ENCODE measurements at regions not wholly inside any gene's neighbourhood (a gene's known extent, or its start where the extent isn't known, plus 50 kb on each side); places are given as distances from the start of the nearest gene placed in this dataset.

DNA sequence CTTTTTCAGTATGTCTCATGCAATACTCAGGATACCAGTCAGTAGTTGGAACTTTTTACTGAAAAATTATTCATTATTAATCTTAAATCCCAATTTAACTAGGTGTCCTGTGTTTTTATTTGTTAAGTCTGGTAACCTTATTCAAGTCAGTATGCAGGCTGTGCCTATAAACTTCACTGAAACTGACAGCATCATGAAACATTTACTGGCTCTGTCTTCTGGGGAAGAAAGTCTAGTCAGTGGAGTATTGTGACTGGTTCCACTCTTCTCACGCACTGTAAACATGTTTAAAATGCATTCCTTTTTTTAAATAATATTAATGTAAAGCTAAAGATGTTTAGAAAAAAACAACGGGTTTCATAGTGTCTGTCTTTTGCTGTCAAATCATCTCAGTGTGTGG lies 739.7 kb downstream of the LTN1 start:
- no peak overlapping the region for H3K4me3 ChIP-seq (ENCODE audit: low read depth, low read length)
- TF ChIP-seq CTCF (IDR thresholded peaks at IDR 0.05; ENCODE audit: insufficient read depth, low read length) = no peak
- DNase-seq (ENCODE audit: low read depth) = no peak

GRCh38 chr21:28250946-28251345 lies 741.7 kb downstream of the LTN1 start:
- no peak for TF ChIP-seq CTCF (IDR thresholded peaks at IDR 0.05; ENCODE audit: insufficient read depth, low read length)
- H3K4me3 ChIP-seq (ENCODE audit: low read depth, low read length) = no peak overlapping the region
- no peak for DNase-seq (ENCODE audit: low read depth)

GRCh38 chr21:28247454-28248020 lies 745.1 kb downstream of the LTN1 start:
- DNase-seq (ENCODE audit: low read depth) = no peak
- no peak for TF ChIP-seq CTCF (IDR thresholded peaks at IDR 0.05; ENCODE audit: insufficient read depth, low read length)
- H3K4me3 ChIP-seq (ENCODE audit: low read depth, low read length) = no peak overlapping the region

GRCh38 chr21:28240586-28240985 lies 752.1 kb downstream of the LTN1 start:
- DNase-seq (ENCODE audit: low read depth) = peak; percentile 70
- no peak overlapping the region for H3K4me3 ChIP-seq (ENCODE audit: low read depth, low read length)
- no peak for TF ChIP-seq CTCF (IDR thresholded peaks at IDR 0.05; ENCODE audit: insufficient read depth, low read length)

GRCh38 chr21:28239340-28239739 lies 753.3 kb downstream of the LTN1 start:
- H3K4me3 ChIP-seq (ENCODE audit: low read depth, low read length) = no peak overlapping the region
- no peak for DNase-seq (ENCODE audit: low read depth)
- TF ChIP-seq CTCF (IDR thresholded peaks at IDR 0.05; ENCODE audit: insufficient read depth, low read length) = no peak

- no peak overlapping the region for H3K4me3 ChIP-seq (ENCODE audit: low read depth, low read length)
- no peak for TF ChIP-seq CTCF (IDR thresholded peaks at IDR 0.05; ENCODE audit: insufficient read depth, low read length)
- DNase-seq (ENCODE audit: low read depth) = no peak
These were observed 755.0 kb downstream of the LTN1 start for GRCh38 chr21:28237661-28238060.
